ENCODE measurements at regions not wholly inside any gene's neighbourhood (a gene's known extent, or its start where the extent isn't known, plus 50 kb on each side); places are given as distances from the start of the nearest gene placed in this dataset.

GRCh38 chr16:13291591-13292333, 390.4 kb downstream of the SHISA9 start:
- TF ChIP-seq CTCF (IDR thresholded peaks at IDR 0.05) (no peak), ZFX (IDR thresholded peaks at IDR 0.05; ENCODE audit: borderline replicate concordance) (no peak)

Data from 22Rv1 (cell line).